Peyer's patch (tissue), 4 donors: ENCODE measurements at regions not wholly inside any gene's neighbourhood (a gene's known extent, or its start where the extent isn't known, plus 50 kb on each side); places are given as distances from the start of the nearest gene placed in this dataset.

Experiments
- DNase-seq, 3 donors: peaks; one replicate each; pipeline ENCODE4 v3.0.0-alpha.2; 2017 to 2019
- H3K27ac ChIP-seq, 4 donors: fragments of 200-600 bp; sonication (generic); one replicate each; pipeline ENCODE4 v1.5.1; 2016 to 2019
- H3K27me3 ChIP-seq, 2 donors: fragments of 200-600 bp; sonication (generic); one replicate each; pipeline ENCODE4 v1.5.1; 2019
- H3K36me3 ChIP-seq, 3 donors: fragments of 200-600 bp; sonication (generic); one replicate each; pipeline ENCODE4 v1.5.1; 2016 to 2019
- H3K4me1 ChIP-seq, 4 donors: fragments of 200-600 bp; sonication (generic); one replicate each; pipeline ENCODE4 v1.5.1; 2016 to 2019
- H3K4me3 ChIP-seq, 4 donors: fragments of 200-600 bp; sonication (generic); 1 replicate in 3 of 4; 2 replicates in 1 of 4; pipeline ENCODE4 v1.5.1; 2016 to 2019; ENCODE audit warnings: mild to moderate bottlenecking in 1 of 4
- H3K9me3 ChIP-seq, 4 donors: fragments of 200-600 bp; sonication (generic); one replicate each; pipeline ENCODE4 v1.5.1; 2016 to 2019; ENCODE audit warnings: mild to moderate bottlenecking in 1 of 4
- CTCF ChIP-seq, 6 experiments: fragments of 450-650 bp in 4 of 6; fragments of 200-600 bp in 2 of 6; sonication (generic) in 1 of 6; IDR thresholded peaks; one replicate each; pipeline ENCODE4 v1.5.1; 2017 to 2019; ENCODE audit warnings: antibody characterized with exemption in 6 of 6, mild to moderate bottlenecking in 3 of 6, moderate library complexity in 1 of 6
- POLR2A ChIP-seq, 2 donors: fragments of 450-650 bp; IDR thresholded peaks; one replicate each; pipeline ENCODE4 v1.5.1; 2017; ENCODE audit warnings: antibody characterized with exemption in 2 of 2, mild to moderate bottlenecking in 2 of 2, moderate library complexity in 2 of 2

- H3K4me1 ChIP-seq = no peaks in the 10 kb centered on the region
- no peak overlapping the region for H3K4me3 ChIP-seq
- DNase-seq = no peak
- H3K27me3 ChIP-seq = no peaks in the 10 kb centered on the region
- H3K9me3 ChIP-seq = no peaks in the 10 kb centered on the region
- H3K36me3 ChIP-seq = no peaks in the 10 kb centered on the region
- TF ChIP-seq POLR2A (IDR thresholded peaks at IDR 0.05) = no peak
- no peak for TF ChIP-seq CTCF (IDR thresholded peaks at IDR 0.05)
- no peak overlapping the region for H3K27ac ChIP-seq
Measured at GRCh38 chr21:31459457-31459856, 115.4 kb upstream of the TIAM1 start.

DNA sequence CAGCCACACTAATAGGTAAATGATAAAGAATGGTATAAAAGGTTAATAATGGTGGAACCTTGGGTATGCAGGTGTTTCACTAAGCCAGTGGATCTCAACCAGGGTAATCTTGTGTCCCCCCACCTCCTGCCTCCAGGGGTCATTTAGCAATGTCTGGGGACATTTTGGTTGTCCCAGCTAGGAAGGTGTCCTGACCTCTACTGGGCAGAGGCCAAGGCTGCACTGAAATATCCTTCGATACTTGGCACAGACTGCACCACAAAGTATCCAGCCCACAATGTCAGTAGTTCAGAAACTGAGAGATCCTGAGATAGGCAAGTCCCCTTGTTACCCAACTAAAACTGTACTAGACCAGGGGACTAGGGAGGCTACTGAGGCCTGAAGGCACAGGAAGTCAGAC lies 113.6 kb upstream of the TIAM1 start:
- DNase-seq = no peak
- no peak overlapping the region for H3K27ac ChIP-seq
- no peaks in the 10 kb centered on the region for H3K27me3 ChIP-seq
- H3K36me3 ChIP-seq = no peaks in the 10 kb centered on the region
- no peak overlapping the region for H3K4me3 ChIP-seq
- H3K4me1 ChIP-seq = no peaks in the 10 kb centered on the region
- H3K9me3 ChIP-seq = no peaks in the 10 kb centered on the region
- TF ChIP-seq CTCF (IDR thresholded peaks at IDR 0.05) (no peak), POLR2A (IDR thresholded peaks at IDR 0.05) (no peak)

DNA sequence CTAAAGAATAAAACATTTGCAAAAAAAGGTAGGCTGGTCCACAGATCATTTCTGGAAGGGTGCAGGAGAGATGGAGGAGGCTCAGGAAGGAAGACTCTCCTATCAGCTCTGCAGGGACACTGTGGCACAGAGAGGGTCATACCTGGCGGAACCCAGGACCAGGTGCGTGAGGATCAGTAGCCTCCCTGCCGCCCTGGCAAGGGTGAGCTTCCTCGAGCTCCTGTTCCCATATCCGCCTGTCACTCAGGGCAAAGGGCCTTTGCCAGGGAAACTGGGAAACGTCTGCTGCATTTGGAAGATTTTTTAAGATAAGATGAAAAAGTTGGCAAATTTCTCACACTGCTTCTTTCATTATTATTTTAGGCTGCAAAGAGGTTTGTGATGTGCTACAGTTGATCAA lies 112.1 kb upstream of the TIAM1 start:
- no peak for DNase-seq
- no peak for TF ChIP-seq POLR2A (IDR thresholded peaks at IDR 0.05)
- no peak for TF ChIP-seq CTCF (IDR thresholded peaks at IDR 0.05)
- no peak overlapping the region for H3K4me3 ChIP-seq

DNA sequence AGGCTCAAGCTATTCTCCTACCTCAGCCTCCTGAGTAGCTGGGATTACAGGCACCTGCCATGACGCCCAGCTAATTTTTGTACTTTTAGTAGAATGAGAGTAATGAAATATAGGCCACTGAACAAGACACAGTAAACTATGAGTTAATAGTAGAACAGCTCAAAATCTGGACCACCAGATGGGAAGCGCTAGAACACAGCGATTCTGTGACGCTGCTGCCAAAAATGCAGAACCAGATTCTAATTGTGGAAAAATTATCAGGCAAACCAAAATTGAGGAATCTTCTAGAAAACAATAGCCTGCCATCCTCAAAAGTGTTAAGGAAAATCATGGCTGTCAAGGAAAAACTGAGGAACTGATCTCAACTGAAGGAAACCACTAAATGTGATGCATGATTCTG lies 111.4 kb upstream of the TIAM1 start:
- H3K27me3 ChIP-seq = no peaks in the 10 kb centered on the region
- no peak overlapping the region for H3K27ac ChIP-seq
- H3K36me3 ChIP-seq = no peaks in the 10 kb centered on the region
- DNase-seq = no peak
- no peak for TF ChIP-seq POLR2A (IDR thresholded peaks at IDR 0.05)
- TF ChIP-seq CTCF (IDR thresholded peaks at IDR 0.05) = no peak
- no peaks in the 10 kb centered on the region for H3K9me3 ChIP-seq
- no peak overlapping the region for H3K4me3 ChIP-seq
- H3K4me1 ChIP-seq = no peaks in the 10 kb centered on the region

More for the DNA sequence above, 112.1 kb upstream of the TIAM1 start:
- Histone ChIP-seq H3K9me3 (no peaks in the 10 kb centered on the region), H3K27me3 (no peaks in the 10 kb centered on the region), H3K36me3 (no peaks in the 10 kb centered on the region), H3K27ac (no peak overlapping the region), H3K4me1 (no peaks in the 10 kb centered on the region)

- no peaks in the 10 kb centered on the region for H3K9me3 ChIP-seq
- no peak for TF ChIP-seq CTCF (IDR thresholded peaks at IDR 0.05)
- TF ChIP-seq POLR2A (IDR thresholded peaks at IDR 0.05) = no peak
- no peak overlapping the region for H3K27ac ChIP-seq
- no peak for DNase-seq
- H3K27me3 ChIP-seq = no peaks in the 10 kb centered on the region
- H3K4me3 ChIP-seq = no peak overlapping the region
- no peaks in the 10 kb centered on the region for H3K36me3 ChIP-seq
- H3K4me1 ChIP-seq = no peaks in the 10 kb centered on the region
Measured at GRCh38 chr21:31450980-31451379, 106.9 kb upstream of the TIAM1 start.

- no peak for TF ChIP-seq CTCF (IDR thresholded peaks at IDR 0.05)
- TF ChIP-seq POLR2A (IDR thresholded peaks at IDR 0.05) = no peak
- no peaks in the 10 kb centered on the region for H3K4me1 ChIP-seq
Measured at GRCh38 chr21:31449921-31450535, 106.0 kb upstream of the TIAM1 start.

More at GRCh38 chr21:31449921-31450535, 106.0 kb upstream of the TIAM1 start:
- no peaks in the 10 kb centered on the region for H3K36me3 ChIP-seq
- no peak overlapping the region for H3K4me3 ChIP-seq
- no peak overlapping the region for H3K27ac ChIP-seq
- H3K27me3 ChIP-seq = no peaks in the 10 kb centered on the region
- no peak for DNase-seq
- H3K9me3 ChIP-seq = no peaks in the 10 kb centered on the region
